HG03196 (cell line): ENCODE measurements at regions not wholly inside any gene's neighbourhood (a gene's known extent, or its start where the extent isn't known, plus 50 kb on each side); places are given as distances from the start of the nearest gene placed in this dataset.

Experiments used
- ATAC-seq: cut with Tn5 transposase; IDR thresholded peaks from one replicate; pipeline ENCODE4 v1.9.1; 2021; ENCODE audit not compliant: unreplicated experiment

DNA sequence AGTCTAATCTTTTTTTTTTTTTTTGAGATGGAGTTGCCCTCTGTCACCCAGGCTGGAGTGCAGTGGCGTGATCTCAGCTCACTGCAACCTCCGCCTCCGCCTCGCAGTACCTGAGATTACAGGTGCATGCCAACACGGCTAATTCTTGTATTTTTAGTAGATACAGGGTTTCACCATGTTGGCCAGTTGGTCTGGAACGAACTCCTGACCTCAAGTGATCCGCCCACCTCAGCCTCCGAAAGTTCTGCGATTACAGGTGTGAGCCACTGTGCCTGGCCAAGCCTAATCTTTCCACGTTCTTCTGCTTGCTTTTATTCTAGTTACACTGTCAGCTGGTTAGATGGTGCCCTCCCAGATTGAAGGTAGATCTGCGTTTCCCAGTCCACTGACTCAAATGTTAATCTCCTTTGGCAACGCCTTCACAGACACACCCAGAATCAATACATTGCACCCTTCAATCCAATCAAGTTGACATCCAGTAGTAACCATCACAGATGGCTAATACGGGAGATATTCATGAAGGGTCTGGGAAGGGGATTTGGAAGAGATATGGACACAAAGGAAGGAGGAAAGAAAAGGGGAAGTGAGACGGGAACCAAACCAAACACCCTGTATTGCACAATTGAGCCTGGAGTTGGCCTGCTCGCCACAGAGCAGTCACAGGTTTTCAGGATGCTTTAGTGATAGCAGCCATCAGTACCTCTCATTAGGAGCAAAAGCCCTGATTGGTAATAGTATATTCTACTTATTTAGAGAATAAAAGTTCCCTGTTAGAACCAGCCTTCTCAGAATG, 229.8 kb downstream of the PIK3C3 start:
- no peak for ATAC-seq

DNA sequence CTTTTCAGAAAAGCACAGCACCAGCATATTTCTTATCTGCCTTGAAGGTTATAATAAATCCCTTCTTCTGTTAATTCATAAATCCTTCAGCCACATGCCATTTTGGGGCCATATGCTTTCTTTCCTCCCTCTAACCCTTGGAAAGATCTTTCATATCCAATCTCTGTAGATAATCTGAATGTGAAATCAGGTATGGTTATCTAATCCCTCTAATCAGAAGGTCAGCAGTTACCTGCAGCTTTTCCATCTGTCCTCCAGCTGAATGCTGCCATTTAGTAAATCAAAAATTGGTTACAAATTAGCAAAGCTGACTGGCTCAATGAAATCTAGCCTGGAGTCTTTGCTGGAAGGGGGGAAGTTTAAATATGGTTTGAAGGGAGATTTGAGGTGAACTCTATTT, 230.5 kb downstream of the PIK3C3 start:
- ATAC-seq = no peak

DNA sequence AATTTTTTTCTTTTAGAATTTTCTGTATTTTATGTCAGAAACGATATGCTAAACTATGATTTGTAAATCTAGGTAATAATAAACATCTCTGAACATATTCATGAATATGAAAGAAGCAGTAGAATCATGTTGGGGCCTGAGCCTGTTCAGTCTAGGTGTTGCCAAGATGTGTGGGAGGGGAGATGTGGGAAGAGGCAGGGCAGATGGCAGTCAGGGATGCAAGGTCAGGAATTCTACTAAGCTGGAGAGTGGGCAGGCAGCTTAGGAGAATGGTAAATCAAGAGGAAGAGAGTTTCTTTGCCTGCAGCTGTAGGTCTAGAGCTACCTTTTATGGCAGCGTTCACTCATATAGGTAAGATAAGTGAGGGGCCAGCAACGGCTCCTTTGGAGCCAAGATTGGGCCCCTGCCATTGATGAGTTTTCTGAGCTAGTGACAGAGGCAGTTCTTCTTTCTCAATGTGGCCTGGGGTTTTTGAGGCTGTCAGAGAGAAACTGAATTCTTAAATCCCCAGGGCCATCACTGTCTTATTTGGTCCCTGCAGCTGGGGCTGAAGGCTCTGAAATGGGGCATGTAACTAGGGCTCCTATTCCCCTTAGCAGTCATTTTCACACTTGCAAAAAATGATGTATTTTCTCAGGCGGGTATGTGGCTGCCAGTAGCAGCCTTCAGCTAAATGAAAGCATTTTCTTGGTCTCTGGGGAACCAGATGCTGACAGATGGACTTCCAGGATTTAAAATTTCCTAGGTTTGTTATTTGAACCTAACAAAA, 232.8 kb downstream of the PIK3C3 start:
- ATAC-seq = peak; percentile 67

DNA sequence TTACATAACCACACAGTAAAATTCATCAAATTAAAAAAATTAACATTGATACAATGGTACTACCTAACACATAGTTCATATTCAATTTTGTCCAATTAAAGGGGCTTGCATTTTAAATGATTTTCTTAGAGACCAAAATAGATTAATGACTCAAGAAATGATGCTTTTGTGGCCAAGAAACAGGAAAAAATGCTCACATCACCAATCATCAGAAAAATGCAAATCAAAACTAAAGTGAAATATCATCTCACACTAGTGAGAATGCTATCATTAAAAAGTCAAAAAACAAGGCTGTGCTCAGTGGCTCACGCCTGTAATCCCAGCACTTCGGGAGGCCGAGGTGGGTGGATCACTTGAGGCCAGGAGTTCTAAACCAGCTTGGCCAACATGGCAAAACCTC, 235.6 kb downstream of the PIK3C3 start:
- ATAC-seq = no peak

DNA sequence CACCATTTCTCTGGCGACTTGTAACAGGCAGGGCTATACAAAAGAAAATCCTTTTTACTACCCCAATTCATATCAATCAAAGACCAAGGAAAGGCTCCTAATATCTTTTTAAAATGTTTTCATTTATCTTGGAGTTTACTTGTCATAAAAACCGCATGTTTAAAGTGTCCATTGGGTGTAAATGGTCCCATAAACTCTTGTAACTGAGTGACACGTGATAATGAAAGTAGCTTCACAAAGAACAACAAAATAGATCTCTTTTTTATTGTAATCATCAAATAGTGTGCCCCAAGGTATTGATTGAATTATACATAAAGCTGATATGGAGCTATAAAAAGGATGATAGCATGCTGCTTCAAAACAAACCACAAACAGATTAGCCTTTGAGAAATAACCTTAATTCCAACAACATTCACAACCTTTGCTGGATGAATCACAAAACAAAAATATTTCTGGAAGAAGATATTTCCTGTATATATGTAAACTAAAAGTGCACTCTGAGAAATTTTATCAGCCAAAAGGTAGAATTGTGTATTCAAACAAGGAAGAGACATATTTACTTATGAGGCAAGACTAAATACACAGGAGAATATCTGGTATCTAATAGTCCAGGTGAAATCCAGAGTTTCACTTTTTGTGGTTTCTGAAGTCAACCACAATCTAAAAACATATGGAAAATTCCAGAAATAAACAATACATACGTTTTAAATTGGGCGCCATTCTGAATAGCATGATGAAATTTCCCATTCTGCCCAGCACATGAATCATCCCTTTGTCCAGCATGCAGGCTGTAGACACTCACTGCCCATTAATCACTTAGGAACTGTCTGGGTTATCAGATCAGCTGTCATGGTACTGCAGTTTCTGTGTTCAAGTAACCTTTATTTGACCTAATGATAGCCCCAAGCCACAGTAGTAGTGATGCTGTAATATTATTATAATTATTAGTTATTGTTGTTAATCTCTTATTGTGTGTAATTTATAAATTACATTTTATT, 237.5 kb downstream of the PIK3C3 start:
- no peak for ATAC-seq

DNA sequence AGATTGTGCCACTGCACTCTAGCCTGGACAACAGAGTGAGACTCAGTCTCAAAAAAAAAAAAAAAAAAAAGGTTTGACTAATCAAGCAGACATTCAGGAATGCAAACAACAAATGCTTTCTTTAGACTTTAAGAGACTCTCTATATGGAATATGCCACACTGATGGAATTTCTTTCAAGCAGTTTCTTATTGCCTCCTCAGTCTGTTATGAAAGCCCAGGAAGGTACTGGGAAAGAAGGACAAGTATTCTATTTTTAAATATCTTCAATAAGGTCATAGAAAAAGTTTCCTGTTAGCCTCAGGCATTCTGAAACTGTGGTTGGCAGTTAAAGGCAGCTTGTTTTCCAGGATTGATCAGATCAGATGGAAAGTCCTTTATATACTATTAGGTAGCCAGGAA, 241.6 kb downstream of the PIK3C3 start:
- ATAC-seq = no peak

DNA sequence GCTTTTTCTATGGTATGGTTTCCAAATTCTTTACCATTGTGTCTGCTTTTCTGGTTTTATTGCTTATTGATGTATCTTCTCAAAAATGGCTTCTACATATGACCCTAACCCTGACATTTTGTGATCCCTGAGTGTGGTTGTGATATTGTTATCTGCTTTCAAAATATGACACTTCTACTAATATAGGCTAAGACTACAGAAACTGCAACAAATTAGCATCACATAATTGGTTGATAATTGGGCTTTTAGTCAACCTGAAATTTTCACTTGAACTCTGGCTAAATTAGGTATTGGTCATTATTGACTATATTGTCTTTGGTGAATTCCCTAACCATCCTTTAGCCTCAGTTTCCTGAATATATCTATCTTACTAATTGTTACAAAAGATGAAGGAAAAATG, 246.1 kb downstream of the PIK3C3 start:
- no peak for ATAC-seq

DNA sequence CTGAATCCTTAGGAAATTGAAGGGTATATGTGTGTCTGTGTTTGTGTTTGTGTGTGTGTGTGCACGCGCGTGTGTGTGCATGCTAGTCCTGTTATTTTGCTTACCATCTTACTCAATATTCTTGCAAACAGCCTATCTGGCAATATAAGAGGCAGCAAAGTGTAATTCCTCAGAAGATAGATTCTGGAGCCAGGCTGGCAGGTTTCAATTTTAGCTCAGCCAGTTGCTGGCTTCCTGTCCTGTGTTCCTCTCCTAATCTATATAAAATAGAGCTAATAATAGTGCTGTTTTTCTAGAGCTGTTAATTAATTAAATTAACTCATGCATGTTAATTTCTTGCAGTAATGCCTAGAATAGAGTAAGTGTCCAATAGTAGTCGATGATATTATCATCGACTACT, 256.2 kb downstream of the PIK3C3 start:
- no peak for ATAC-seq

DNA sequence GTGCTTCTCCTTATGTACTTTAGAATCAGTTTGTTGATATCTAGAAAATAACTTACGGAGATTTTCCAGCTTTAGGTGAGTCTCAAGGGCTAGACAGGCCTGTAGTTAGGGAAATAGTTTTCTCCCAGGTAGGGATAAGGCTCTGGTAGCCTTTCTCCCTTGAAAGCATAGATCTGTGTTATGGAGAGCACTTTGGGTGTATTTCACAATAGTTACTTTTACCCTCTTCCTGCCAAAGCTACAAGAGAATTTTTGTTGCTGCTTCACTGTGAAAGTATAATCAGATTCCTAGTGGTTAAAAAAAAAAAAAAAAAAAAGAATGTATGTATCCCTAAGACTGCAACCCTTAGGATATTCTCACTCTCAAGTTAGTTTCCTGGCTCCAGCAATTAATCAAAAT, 267.5 kb downstream of the PIK3C3 start:
- ATAC-seq = no peak

DNA sequence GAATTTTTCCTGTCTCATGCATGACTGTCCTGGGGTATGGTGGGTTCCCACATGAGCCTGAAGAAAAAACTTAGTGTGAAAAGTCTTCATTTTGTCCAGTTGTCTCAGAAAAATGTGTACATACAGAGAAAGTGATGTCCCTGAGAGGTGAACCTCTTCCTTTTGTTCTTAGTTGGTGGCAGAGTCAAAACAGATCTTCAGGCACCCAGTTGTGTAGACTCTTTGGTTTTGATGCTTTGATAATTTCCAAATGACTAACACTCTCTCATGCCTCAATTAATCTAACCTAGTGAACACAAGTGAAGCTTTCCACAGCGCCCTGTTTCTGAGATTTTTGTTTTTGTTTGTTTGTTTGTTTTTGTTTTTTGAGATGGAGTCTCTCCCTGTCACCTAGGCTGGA, 273.5 kb downstream of the PIK3C3 start:
- no peak for ATAC-seq

DNA sequence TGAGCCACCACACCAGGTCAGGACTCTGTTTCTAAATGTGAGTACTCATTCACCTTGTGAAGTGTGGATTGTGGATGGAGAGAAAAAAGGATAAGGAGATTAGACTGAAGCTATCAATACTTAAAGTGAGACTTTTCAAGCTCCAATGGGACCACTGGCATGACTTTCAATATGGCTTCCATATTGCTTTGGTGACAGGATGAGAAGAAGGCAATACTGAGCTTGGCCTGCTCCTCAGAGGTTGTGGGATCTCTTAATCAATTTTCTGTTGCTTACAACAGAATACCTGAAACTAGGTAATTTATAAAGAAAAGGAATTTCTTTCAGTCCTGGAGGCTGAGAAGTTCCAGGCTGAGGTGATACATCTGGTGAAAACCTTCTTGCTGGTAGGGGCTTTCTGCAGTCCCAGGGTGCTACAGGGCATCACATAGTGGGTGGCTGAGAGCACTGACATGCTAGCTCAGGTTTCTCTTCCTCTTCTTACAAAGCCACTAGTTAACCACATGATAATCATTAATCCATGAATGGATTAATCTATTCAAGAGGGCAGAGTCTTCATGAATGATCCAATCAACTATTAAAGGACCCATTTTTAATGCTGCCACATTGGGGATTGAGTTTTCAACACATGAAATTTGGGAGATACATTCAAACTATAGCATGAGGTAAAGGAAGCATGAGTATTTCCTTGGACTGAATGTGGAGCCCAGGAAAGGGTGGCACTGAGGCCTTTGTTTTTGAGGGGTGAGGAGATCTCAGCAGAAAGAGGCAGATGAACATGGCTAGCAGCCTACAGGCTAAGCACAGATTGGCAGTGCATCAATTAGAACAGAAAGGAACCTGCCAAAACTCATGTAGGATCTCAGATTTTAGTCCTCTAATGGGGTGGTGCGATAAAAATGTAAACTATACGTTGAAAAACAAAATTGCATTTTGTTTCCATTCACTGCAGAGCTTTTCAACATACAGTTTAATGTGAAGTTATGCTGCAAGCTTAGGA, 274.5 kb downstream of the PIK3C3 start:
- peak; percentile 99 for ATAC-seq

DNA sequence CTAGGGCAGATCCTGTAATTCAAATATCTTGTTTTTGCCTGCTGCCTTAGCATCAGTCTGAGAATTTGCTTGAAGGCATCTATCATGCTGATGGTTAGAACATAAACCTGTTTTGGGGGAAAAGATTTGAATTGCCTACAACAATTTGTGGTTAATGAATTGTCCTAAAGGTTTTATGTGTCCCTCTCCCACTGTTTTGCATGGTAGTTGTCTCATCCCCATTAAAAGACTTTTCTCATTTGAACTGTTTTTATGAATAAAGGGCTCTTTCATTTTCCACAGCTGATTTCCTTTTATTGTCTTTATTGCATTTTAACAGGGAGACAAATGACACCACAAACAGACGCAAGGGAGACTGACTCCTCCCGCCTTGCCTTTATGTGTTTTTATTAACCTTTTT, 275.6 kb downstream of the PIK3C3 start:
- ATAC-seq = no peak

DNA sequence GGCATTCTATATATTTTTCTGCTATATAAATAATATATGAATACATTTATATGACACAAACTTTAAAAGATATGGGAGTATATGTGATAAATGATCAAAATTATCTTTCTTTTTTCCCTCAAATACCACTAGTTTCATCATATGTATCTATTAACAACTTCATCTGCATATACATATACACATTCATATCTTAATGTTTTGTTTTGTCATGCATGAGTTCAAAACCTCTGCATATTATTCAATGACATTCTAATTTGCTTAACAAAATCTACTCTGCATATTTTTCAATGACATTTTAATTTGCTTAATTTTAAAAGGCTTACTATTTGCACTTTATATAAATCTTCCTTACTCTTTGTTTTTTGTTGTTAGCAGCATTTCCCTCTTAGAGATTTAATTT, 276.2 kb downstream of the PIK3C3 start:
- no peak for ATAC-seq

DNA sequence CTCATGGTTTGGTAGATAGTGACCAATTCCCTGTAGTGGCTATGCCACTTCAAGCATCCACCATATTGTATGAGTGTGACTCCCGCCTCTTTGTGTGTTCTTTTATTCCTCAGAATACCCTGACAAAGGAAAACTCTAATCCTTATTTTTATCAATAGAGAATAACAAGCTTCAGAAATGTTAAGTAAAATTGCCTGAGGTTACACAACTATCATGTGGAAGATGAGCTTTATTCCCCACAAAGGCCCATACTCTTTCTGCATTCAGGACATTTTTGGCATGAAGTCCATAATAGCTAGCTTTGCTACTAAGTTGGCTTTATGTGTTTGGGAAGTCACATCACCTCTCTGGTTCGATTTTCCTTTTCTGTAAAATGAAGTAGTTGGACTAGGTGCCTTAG, 276.8 kb downstream of the PIK3C3 start:
- ATAC-seq = no peak

DNA sequence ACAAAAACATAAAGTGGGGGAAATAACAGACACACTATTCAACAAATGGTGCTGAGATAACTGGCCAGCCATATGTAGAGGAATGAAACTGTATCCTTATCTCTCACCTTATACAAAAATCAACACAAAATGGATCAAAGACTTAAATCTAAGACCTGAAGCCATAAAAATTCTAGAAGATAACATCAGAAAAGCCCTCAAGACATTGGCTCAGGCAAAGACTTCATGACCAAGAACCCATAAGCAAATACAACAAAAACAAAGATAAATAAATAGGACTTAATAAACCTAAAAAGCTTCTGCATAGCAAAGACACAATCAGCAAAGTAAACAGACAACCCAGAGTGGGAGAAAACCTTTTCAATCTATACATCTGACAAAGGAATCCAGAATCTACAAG, 278.9 kb downstream of the PIK3C3 start:
- ATAC-seq = no peak

DNA sequence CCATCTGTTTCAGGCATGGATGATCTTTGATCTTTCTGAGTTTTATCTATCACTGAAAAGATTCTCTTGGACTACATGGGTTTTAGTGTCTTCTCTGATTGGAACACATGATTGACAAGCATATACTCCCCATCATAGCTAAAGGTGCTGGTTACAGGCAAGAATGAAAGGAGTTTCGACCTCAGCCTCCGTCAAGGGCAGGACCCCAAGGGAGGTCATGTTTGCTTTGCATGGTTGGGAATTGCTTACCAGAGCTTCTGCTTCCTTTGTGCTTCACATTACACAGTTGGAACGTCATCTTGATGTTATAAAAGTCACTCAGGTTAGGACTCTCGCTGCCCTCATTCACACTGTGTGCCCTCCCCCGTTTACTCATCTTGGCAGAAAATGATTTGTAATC, 287.7 kb downstream of the PIK3C3 start:
- ATAC-seq = no peak

DNA sequence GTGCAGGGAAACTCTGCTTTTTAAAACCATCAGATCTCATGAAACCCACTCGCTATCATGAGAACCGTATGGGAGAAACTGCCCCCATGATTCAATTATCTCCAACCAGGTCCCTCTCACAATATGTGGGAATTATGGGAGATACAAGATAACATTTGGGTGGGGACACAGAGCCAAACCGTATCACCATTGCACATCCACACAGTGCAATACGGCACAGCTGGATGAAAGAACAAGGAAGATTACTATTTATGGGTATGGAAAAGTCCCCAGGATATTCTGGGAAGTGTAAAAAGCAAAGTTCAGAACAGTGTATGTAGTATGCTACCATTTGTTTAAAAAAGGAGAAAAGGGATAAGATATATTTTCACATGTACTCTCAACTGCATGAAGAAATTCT, 290.1 kb downstream of the PIK3C3 start:
- ATAC-seq = no peak

DNA sequence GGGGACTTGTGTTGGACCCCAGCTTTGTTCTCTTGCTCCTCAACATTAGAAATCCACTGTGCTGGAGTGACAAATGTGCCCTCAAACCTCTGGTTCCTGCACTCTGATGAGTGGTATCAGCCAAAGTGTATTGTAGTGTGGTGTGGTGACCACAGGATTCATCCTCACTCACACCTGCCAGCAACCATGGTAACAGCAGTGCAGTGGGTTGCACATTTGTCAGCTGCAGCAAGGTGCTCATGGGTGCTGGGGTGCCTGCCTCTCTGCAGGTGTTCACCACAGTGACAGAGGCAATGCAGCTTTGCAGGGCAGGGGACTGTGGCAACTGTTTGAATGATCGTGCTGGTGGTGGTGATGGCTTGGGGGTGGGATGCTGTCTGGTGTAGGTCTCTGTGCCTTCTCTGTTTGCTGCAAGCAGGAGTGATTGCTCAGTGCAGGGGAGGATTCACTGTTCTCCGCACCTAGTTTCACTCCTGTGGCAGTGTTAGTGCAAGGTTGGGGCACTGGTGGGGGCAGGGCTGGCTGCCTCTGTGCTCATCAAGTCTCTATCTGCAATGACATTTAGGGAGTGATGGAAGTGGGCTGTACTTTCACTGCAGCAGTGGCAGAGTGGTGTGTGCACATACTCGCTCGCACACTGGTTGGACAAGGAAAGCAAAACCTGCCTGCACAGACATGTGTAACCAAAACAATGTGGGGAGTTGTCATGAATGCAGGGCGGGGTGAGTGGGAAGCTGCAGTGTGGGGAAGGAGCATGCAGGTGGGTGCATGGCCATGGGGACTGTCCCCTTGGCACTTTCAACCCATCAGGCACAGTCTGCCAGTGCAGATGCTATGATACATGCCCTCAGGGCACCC, 301.1 kb downstream of the PIK3C3 start:
- ATAC-seq = no peak

DNA sequence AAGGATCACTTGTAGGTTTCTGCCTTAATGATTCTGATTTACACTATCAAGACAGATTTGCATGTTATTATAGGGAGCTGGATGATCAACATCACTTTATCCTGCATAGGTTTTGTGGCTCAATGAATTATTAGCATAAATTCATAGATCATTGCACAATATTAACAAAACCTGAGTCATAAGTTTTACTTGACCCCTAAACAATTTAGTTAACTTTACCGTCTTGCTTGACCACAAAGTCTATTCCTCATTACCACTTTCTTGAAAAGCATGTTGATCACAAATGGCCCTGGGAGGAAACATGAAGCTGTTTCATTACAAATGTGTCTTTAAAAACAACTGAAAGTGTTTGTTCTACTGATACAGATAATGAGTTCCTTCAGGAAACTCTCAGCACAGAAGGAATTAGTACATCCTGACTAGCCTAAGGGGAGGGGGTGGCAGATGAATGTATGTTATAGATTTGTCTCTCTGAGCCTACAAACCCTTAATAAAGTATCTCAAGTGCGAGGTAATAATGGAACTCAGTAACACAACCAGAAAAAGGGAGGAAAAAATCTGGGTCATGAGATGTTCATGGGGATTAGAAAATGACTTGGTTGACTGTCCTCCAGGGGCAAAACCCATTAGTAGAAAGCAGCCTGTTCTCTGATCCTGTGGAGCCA, 303.4 kb downstream of the PIK3C3 start:
- ATAC-seq = no peak
